HCT116 (cell line): ENCODE measurements at regions not wholly inside any gene's neighbourhood (a gene's known extent, or its start where the extent isn't known, plus 50 kb on each side); places are given as distances from the start of the nearest gene placed in this dataset.

Experiments
- ATAC-seq: fragments of 200-7000 bp; cut with Tn5 transposase; 2 replicates; pipeline ENCODE4 v1.9.1; 2020; ENCODE audit warnings: mild to moderate bottlenecking, moderate library complexity
- BruUV-seq: library from RNA; stranded (reverse); fragments of 400-500 nt; replicated peaks from 2 replicates; lab custom pipeline; 2021; lab: Mats Ljungman, UMichigan
- CTCF ChIA-PET: fragments of 300-600 bp; sonication (Branson Sonifier 250); formaldehyde crosslinking; loops from one replicate; lab custom pipeline; 2021; ENCODE audit warnings: antibody characterized with exemption; lab: Charles Lee
- POLR2A ChIA-PET: fragments of 300-600, 350-600 bp; sonication (Branson Sonifier 250); formaldehyde crosslinking; loops from one replicate; lab custom pipeline; 2021; ENCODE audit warnings: antibody characterized with exemption; lab: Charles Lee
- RAD21 ChIA-PET, 2 experiments: fragments of 300-600 bp; sonication (Branson Sonifier 250); formaldehyde crosslinking; loops; one replicate each; lab custom pipeline; 2023; ENCODE audit warnings: low total read pairs in 2 of 2; ENCODE audit not compliant: uncharacterized antibody in 2 of 2, unreplicated experiment in 2 of 2, low non-redundant PET in 1 of 2; lab: Charles Lee
- DNase-seq: peaks from one replicate; pipeline ENCODE4 v3.0.0-alpha.2; 2010; ENCODE audit warnings: low read depth, low spot score
- H2AFZ ChIP-seq: fragments of 200-600 bp; shearing (Covaris generic), sonication (generic); 2 replicates; pipeline ENCODE4 v1.6.1; 2017; ENCODE audit warnings: low read depth, mixed run types, mixed read lengths, antibody characterized with exemption, low read length; ENCODE audit not compliant: poor library complexity, severe bottlenecking
- H3K27ac ChIP-seq: 2 replicates; pipeline ENCODE4 v1.5.1; 2012; ENCODE audit warnings: low read depth, low read length
- H3K27me3 ChIP-seq: fragments of 200-600 bp; sonication (generic); 2 replicates; pipeline ENCODE4 v1.6.1; 2016; ENCODE audit warnings: mixed run types, low read length, mixed read lengths; ENCODE audit not compliant: insufficient read depth
- H3K36me3 ChIP-seq, 2 experiments: fragments of 200-500 bp in 1 of 2; fragments of 200-600 bp in 1 of 2; sonication (Bioruptor generic) in 1 of 2; sonication (generic) in 1 of 2; 2 replicates each; pipeline versions ENCODE4 v1.5.1 to v1.6.1; 2014 to 2016; ENCODE audit warnings: low read length in 2 of 2, inconsistent platforms in 1 of 2, mixed read lengths in 1 of 2, mixed run types in 1 of 2; ENCODE audit not compliant: insufficient read depth in 2 of 2, control insufficient read depth in 1 of 2
- H3K4me1 ChIP-seq, 2 experiments: fragments of 200-600 bp in 1 of 2; sonication (generic) in 1 of 2; 2 replicates each; pipeline versions ENCODE4 v1.5.1 to v1.6.1; 2012 to 2017; ENCODE audit warnings: low read length in 2 of 2, inconsistent platforms in 1 of 2, mild to moderate bottlenecking in 1 of 2, mixed read lengths in 1 of 2, mixed run types in 1 of 2, moderate library complexity in 1 of 2; ENCODE audit not compliant: insufficient read depth in 2 of 2, control insufficient read depth in 1 of 2
- H3K4me2 ChIP-seq: fragments of 200-600 bp; sonication (generic); 2 replicates; pipeline ENCODE4 v1.6.1; 2017; ENCODE audit warnings: mixed run types, low read length, mixed read lengths
- H3K4me3 ChIP-seq, 2 experiments: fragments of 200-600 bp in 1 of 2; sonication (generic) in 1 of 2; replicated peaks in 1 of 2; 2 replicates each; pipeline ENCODE4 v1.5.1; 2011 to 2016; ENCODE audit warnings: low read length in 2 of 2, control low read depth in 1 of 2, low read depth in 1 of 2, mild to moderate bottlenecking in 1 of 2, mixed read lengths in 1 of 2, mixed run types in 1 of 2
- H3K79me2 ChIP-seq: fragments of 200-600 bp; sonication (generic); 2 replicates; pipeline ENCODE4 v1.6.1; 2017; ENCODE audit warnings: mild to moderate bottlenecking, mixed run types, low read length, moderate library complexity, mixed read lengths; ENCODE audit not compliant: insufficient read depth
- H3K9ac ChIP-seq: fragments of 200-600 bp; sonication (generic); 2 replicates; pipeline ENCODE4 v1.6.1; 2016; ENCODE audit warnings: low read length, mixed read lengths
- H3K9me2 ChIP-seq: fragments of 200-600 bp; sonication (generic), shearing (Covaris generic); 2 replicates; pipeline ENCODE4 v1.6.1; 2017; ENCODE audit warnings: mixed run types, mild to moderate bottlenecking, moderate library complexity; ENCODE audit not compliant: insufficient read depth
- H3K9me3 ChIP-seq, 2 experiments: fragments of 200-500 bp in 1 of 2; fragments of 200-600 bp in 1 of 2; sonication (Bioruptor generic) in 1 of 2; sonication (generic) in 1 of 2; 2 replicates each; pipeline ENCODE4 v1.6.1; 2014 to 2017; ENCODE audit warnings: low read length in 2 of 2, mixed read lengths in 2 of 2, inconsistent platforms in 1 of 2, low read depth in 1 of 2, mild to moderate bottlenecking in 1 of 2, mixed run types in 1 of 2, moderate library complexity in 1 of 2; ENCODE audit not compliant: control insufficient read depth in 1 of 2, insufficient read depth in 1 of 2
- H4K20me1 ChIP-seq: fragments of 200-600 bp; sonication (generic), shearing (Covaris generic); 2 replicates; pipeline ENCODE4 v1.6.1; 2017; ENCODE audit warnings: mixed run types, mild to moderate bottlenecking, moderate library complexity; ENCODE audit not compliant: insufficient read depth
- CBX3 ChIP-seq: IDR thresholded peaks from 2 replicates; pipeline ENCODE4 v1.6.1; 2012; ENCODE audit warnings: low read depth
- CEBPB ChIP-seq: IDR thresholded peaks from 2 replicates; pipeline ENCODE4 v1.6.1; 2012; ENCODE audit warnings: low read depth
- CTCF ChIP-seq, 3 experiments: fragments of 200-600 bp in 1 of 3; sonication (generic) in 1 of 3; IDR thresholded peaks in 2 of 3; conservative IDR thresholded peaks in 1 of 3; 2 replicates each; pipeline ENCODE4 v1.5.1; 2012 to 2017; ENCODE audit warnings: low read depth in 2 of 3, low read length in 2 of 3, antibody characterized with exemption in 1 of 3, borderline replicate concordance in 1 of 3, control low read depth in 1 of 3, mild to moderate bottlenecking in 1 of 3, mixed read lengths in 1 of 3, mixed run types in 1 of 3, moderate library complexity in 1 of 3; ENCODE audit not compliant: insufficient read depth in 1 of 3
- EGR1 ChIP-seq: IDR thresholded peaks from 2 replicates; pipeline ENCODE4 v1.6.1; 2012; ENCODE audit warnings: low read depth
- EZH2phosphoT487 ChIP-seq: fragments of 200-600 bp; IDR thresholded peaks from 2 replicates; pipeline ENCODE4 v1.6.1; 2018; ENCODE audit warnings: antibody characterized with exemption, borderline replicate concordance
- FOSL1 ChIP-seq: IDR thresholded peaks from 2 replicates; pipeline ENCODE4 v1.6.1; 2012; ENCODE audit warnings: low read depth
- JUND ChIP-seq: IDR thresholded peaks from 2 replicates; pipeline ENCODE4 v1.6.1; 2012
- POLR2A ChIP-seq: IDR thresholded peaks from 2 replicates; pipeline ENCODE4 v1.7.0; 2011; ENCODE audit warnings: borderline replicate concordance; ENCODE audit not compliant: insufficient read depth, insufficient read length; ENCODE audit errors: extremely low read depth
- POLR2AphosphoS5 ChIP-seq: IDR thresholded peaks from 2 replicates; pipeline ENCODE4 v1.6.1; 2011; ENCODE audit warnings: mild to moderate bottlenecking, low read depth, low read length, moderate library complexity
- SIN3A ChIP-seq: IDR thresholded peaks from 2 replicates; pipeline ENCODE4 v1.6.1; 2012; ENCODE audit warnings: low read depth
- SP1 ChIP-seq: IDR thresholded peaks from 2 replicates; pipeline ENCODE4 v1.6.1; 2012; ENCODE audit warnings: low read depth
- TCF7L2 ChIP-seq: IDR thresholded peaks from 2 replicates; pipeline ENCODE4 v1.7.0; 2011; ENCODE audit warnings: borderline replicate concordance, inconsistent platforms; ENCODE audit not compliant: insufficient read depth, insufficient read length; ENCODE audit errors: extremely low read depth
- ZNF274 ChIP-seq: fragments of 200-500 bp; sonication (Bioruptor generic); IDR thresholded peaks from 2 replicates; pipeline ENCODE4 v1.6.1; 2014; ENCODE audit warnings: mild to moderate bottlenecking, low read depth, low read length, inconsistent platforms
- intact Hi-C: fragments of 100-400 bp; cut with micrococcal nuclease; formaldehyde crosslinking; loops from 2 replicates; pipeline ENCODE4 v1.10.0; 2022
- TF ChIP-seq, protein P1 (sequence below): IDR thresholded peaks from 2 replicates; pipeline ENCODE4 v1.6.1; 2012

DNA sequence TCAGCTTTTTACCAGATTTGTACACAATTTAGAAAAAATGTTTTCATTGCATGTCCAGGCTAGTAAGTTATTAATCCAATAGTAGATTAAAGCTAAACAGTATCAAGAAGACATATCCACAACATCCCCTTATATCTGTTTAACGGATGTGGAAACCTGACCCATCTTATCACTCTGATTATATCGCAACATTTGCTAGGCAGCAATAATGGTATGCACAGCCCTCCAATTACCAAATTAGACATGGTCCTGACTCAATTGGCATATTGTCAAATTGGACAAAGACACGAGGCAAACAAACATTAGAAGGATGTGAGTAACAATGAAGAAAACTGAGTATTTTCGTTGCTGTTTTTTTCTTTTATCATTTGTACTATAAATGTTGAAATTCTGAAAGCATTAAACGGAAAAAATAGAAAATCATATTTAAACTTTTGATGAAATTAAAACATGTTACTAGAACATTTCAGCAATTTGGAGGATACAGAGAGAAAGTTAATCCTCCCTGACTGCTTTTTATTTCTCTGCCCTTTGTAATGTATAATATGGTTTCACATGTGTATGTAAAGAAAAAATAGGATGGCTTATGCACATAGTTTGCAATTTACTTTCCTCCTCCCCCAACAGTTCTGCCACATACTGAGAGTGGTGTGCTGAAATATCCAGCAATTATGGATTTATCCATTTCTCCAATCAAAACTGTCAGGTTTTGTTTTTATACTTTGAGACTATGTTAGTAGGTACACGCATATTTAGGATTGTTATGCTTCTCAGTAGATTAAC lies 633.7 kb downstream of the ZIC1 start:
- no peaks in the 10 kb centered on the region for H3K4me1 ChIP-seq
- H3K27me3 ChIP-seq, result no peaks in the 10 kb centered on the region
- H3K9me3 ChIP-seq, result no peaks in the 10 kb centered on the region
- no peak overlapping the region for H2AFZ ChIP-seq
- no peaks in the 10 kb centered on the region for H3K79me2 ChIP-seq
- no peaks in the 10 kb centered on the region for H3K36me3 ChIP-seq
- no peaks in the 10 kb centered on the region for H4K20me1 ChIP-seq
- H3K9me2 ChIP-seq, result no peaks in the 10 kb centered on the region
- H3K9ac ChIP-seq, result no peak overlapping the region
- no peak for ATAC-seq
- intact Hi-C loops, result no loop called here
- no peak overlapping the region for H3K27ac ChIP-seq
- no peak for TF ChIP-seq EGR1
- no peak for TF ChIP-seq CBX3
- TF ChIP-seq CTCF (IDR thresholded peaks at IDR 0.05 in 2 of 3, conservative IDR thresholded peaks at IDR 0.05 in 1 of 3; ENCODE audit: borderline replicate concordance in 1 of 3, insufficient read depth in 1 of 3, low read depth in 2 of 3, low read length in 2 of 3), result no peak
- no peak for TF ChIP-seq CEBPB
- no peak for TF ChIP-seq POLR2AphosphoS5
- TF ChIP-seq ZNF274, result no peak
- no peak for TF ChIP-seq JUND
- no peak for TF ChIP-seq SIN3A
- TF ChIP-seq EZH2phosphoT487, result no peak
- TF ChIP-seq POLR2A, result no peak
- TF ChIP-seq, protein P1, sequence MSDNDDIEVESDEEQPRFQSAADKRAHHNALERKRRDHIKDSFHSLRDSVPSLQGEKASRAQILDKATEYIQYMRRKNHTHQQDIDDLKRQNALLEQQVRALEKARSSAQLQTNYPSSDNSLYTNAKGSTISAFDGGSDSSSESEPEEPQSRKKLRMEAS, result no peak
- TF ChIP-seq FOSL1, result no peak
- no peak for TF ChIP-seq SP1
- no peak for TF ChIP-seq TCF7L2
- no TSS peak for BruUV-seq
- H3K4me3 ChIP-seq, result no peak overlapping the region
- RAD21 ChIA-PET, result no interaction called here
- no peak for DNase-seq
- CTCF ChIA-PET, result no interaction called here
- POLR2A ChIA-PET, result no interaction called here
- no peak overlapping the region for H3K4me2 ChIP-seq
